ENCODE measurements at regions not wholly inside any gene's neighbourhood (a gene's known extent, or its start where the extent isn't known, plus 50 kb on each side); places are given as distances from the start of the nearest gene placed in this dataset.

- Histone ChIP-seq H2AFZ (replicated peaks) (no peak overlapping the region), H3K9me3 (ENCODE audit: low read depth) (peaks cover 7% of the 10 kb centered on the region), H3K27me3 (no peaks in the 10 kb centered on the region), H3F3A (ENCODE audit: low read depth) (no peaks in the 10 kb centered on the region), H3K9ac (no peak overlapping the region), H3K36me3 (no peaks in the 10 kb centered on the region), H3K4me3 (no peak overlapping the region), H3K4me2 (no peak overlapping the region), H3K27ac (no peak overlapping the region), H3K79me2 (ENCODE audit: low read depth) (no peaks in the 10 kb centered on the region), H3K4me1 (no peaks in the 10 kb centered on the region), H4K20me1 (ENCODE audit: low read depth) (no peaks in the 10 kb centered on the region)
- Mint-ChIP-seq H3K27me3 (ENCODE audit: insufficient read depth, low read depth) (no peaks in the 10 kb centered on the region), H3K9me3 (peaks cover 3% of the 10 kb centered on the region), H3K27ac (no peak overlapping the region), H3K4me1 (no peaks in the 10 kb centered on the region), H3K36me3 (no peaks in the 10 kb centered on the region), H3K4me3 (no peak overlapping the region)
- DNase-seq (ENCODE audit: low spot score), result no peak
- no peak for TF ChIP-seq EZH2phosphoT487 (IDR thresholded peaks at IDR 0.05)
These were observed 623.3 kb downstream of the HINT1 start for GRCh38 chr5:130541617-130542221.

GRCh38 chr5:130536691-130537090 is 628.4 kb downstream of the HINT1 start:
- no peak overlapping the region for H3K27ac ChIP-seq
- no peaks in the 10 kb centered on the region for H3K9me3 ChIP-seq (ENCODE audit: low read depth)
- no peaks in the 10 kb centered on the region for H3K4me1 ChIP-seq
- no peaks in the 10 kb centered on the region for H3K27me3 ChIP-seq
- no peaks in the 10 kb centered on the region for H4K20me1 ChIP-seq (ENCODE audit: low read depth)
- TF ChIP-seq EZH2phosphoT487 (IDR thresholded peaks at IDR 0.05), result no peak
- TF ChIP-seq CTCF (IDR thresholded peaks at IDR 0.05), result no peak
- no peak for TF ChIP-seq EZH2 (IDR thresholded peaks at IDR 0.05)
- H3K4me3 ChIP-seq, result no peak overlapping the region
- no peak overlapping the region for H3K4me2 ChIP-seq
- Mint-ChIP-seq H3K36me3 (no peaks in the 10 kb centered on the region), H3K27ac (no peak overlapping the region), H3K9me3 (no peaks in the 10 kb centered on the region), H3K4me3 (no peak overlapping the region), H3K27me3 (ENCODE audit: insufficient read depth, low read depth) (no peaks in the 10 kb centered on the region), H3K4me1 (no peaks in the 10 kb centered on the region)
- DNase-seq (ENCODE audit: low spot score), result no peak
- H3F3A ChIP-seq (ENCODE audit: low read depth), result no peaks in the 10 kb centered on the region
- no peaks in the 10 kb centered on the region for H3K79me2 ChIP-seq (ENCODE audit: low read depth)
- H3K36me3 ChIP-seq, result no peaks in the 10 kb centered on the region
- no peak overlapping the region for H3K9ac ChIP-seq
- no peak overlapping the region for H2AFZ ChIP-seq (replicated peaks)

- no peak overlapping the region for H3K4me3 ChIP-seq
- no peaks in the 10 kb centered on the region for H3K27me3 Mint-ChIP-seq (ENCODE audit: insufficient read depth, low read depth)
These were observed 628.5 kb downstream of the CHSY3 start for GRCh38 chr5:130532786-130533185.

More at GRCh38 chr5:130532786-130533185, 628.5 kb downstream of the CHSY3 start:
- Histone ChIP-seq H3K9ac (no peak overlapping the region), H3K27ac (no peak overlapping the region), H3K79me2 (ENCODE audit: low read depth) (no peaks in the 10 kb centered on the region), H4K20me1 (ENCODE audit: low read depth) (no peaks in the 10 kb centered on the region), H3K4me2 (no peak overlapping the region), H3K27me3 (no peaks in the 10 kb centered on the region), H2AFZ (replicated peaks) (no peak overlapping the region), H3K9me3 (ENCODE audit: low read depth) (no peaks in the 10 kb centered on the region), H3K36me3 (no peaks in the 10 kb centered on the region), H3K4me1 (no peaks in the 10 kb centered on the region), H3F3A (ENCODE audit: low read depth) (no peaks in the 10 kb centered on the region)
- no peak overlapping the region for H3K27ac Mint-ChIP-seq
- no peaks in the 10 kb centered on the region for H3K9me3 Mint-ChIP-seq
- TF ChIP-seq EZH2 (IDR thresholded peaks at IDR 0.05) (no peak), CTCF (IDR thresholded peaks at IDR 0.05) (no peak), EZH2phosphoT487 (IDR thresholded peaks at IDR 0.05) (no peak)
- no peaks in the 10 kb centered on the region for H3K36me3 Mint-ChIP-seq
- no peak overlapping the region for H3K4me3 Mint-ChIP-seq
- no peaks in the 10 kb centered on the region for H3K4me1 Mint-ChIP-seq
- DNase-seq (ENCODE audit: low spot score), result no peak

Measured in neural progenitor cell (in vitro differentiated cells).